Smooth muscle cell (in vitro differentiated cells): ENCODE measurements at regions not wholly inside any gene's neighbourhood (a gene's known extent, or its start where the extent isn't known, plus 50 kb on each side); places are given as distances from the start of the nearest gene placed in this dataset.

Experiments
- DNase-seq: peaks from one replicate; lab custom pipeline; 2025; ENCODE audit not compliant: unreplicated experiment; lab: John Stamatoyannopoulos, UW
- H2AFZ ChIP-seq: fragments of 200-600 bp; sonication (generic); 2 replicates; pipeline ENCODE4 v1.6.0; 2016; ENCODE audit warnings: antibody characterized with exemption, low read depth, mild to moderate bottlenecking
- H3F3A ChIP-seq: fragments of 200-600 bp; sonication (generic); 2 replicates; pipeline ENCODE4 v1.6.0; 2017; ENCODE audit warnings: antibody characterized with exemption, low read depth
- H3K27ac ChIP-seq: fragments of 200-600 bp; sonication (generic); 2 replicates; pipeline ENCODE4 v1.5.1; 2016; ENCODE audit warnings: low read depth, mild to moderate bottlenecking
- H3K27me3 ChIP-seq: fragments of 200-600 bp; sonication (generic); 2 replicates; pipeline ENCODE4 v1.6.1; 2016; ENCODE audit warnings: low read depth, mild to moderate bottlenecking
- H3K36me3 ChIP-seq: fragments of 200-600 bp; sonication (generic); 2 replicates; pipeline ENCODE4 v1.5.1; 2016; ENCODE audit warnings: low read depth
- H3K4me1 ChIP-seq: fragments of 200-600 bp; sonication (generic); 2 replicates; pipeline ENCODE4 v1.5.1; 2016; ENCODE audit warnings: low read depth
- H3K4me2 ChIP-seq: fragments of 200-600 bp; sonication (generic); 2 replicates; pipeline ENCODE4 v1.6.0; 2016; ENCODE audit warnings: mild to moderate bottlenecking
- H3K4me3 ChIP-seq: fragments of 200-600 bp; sonication (generic); 2 replicates; pipeline ENCODE4 v1.5.1; 2016; ENCODE audit warnings: mild to moderate bottlenecking
- H3K79me2 ChIP-seq: fragments of 200-600 bp; sonication (generic); 2 replicates; pipeline ENCODE4 v1.6.0; 2016; ENCODE audit warnings: low read depth, mild to moderate bottlenecking
- H3K9ac ChIP-seq: fragments of 200-600 bp; sonication (generic); 2 replicates; pipeline ENCODE4 v1.6.0; 2016; ENCODE audit warnings: low read depth
- H3K9me3 ChIP-seq: fragments of 200-600 bp; sonication (generic); replicated peaks from 2 replicates; pipeline ENCODE4 v1.5.1; 2016; ENCODE audit warnings: low read depth
- H4K20me1 ChIP-seq: fragments of 200-600 bp; sonication (generic); 2 replicates; pipeline ENCODE4 v1.6.0; 2016; ENCODE audit warnings: low read depth
- WGBS: methylation state at CpG from one replicate; pipeline ENCODE4 v1.1.7; 2016; ENCODE audit warnings: low lambda C conversion rate; 5-methylcytosine and 5-hydroxymethylcytosine counted together
- TF ChIP-seq, protein P1 (sequence below): fragments of 200-600 bp; sonication (generic); IDR thresholded peaks from 2 replicates; pipeline ENCODE4 v1.5.1; 2017; ENCODE audit warnings: borderline replicate concordance, mild to moderate bottlenecking, antibody characterized with exemption; ENCODE audit not compliant: insufficient read depth, poor library complexity, severe bottlenecking

DNA sequence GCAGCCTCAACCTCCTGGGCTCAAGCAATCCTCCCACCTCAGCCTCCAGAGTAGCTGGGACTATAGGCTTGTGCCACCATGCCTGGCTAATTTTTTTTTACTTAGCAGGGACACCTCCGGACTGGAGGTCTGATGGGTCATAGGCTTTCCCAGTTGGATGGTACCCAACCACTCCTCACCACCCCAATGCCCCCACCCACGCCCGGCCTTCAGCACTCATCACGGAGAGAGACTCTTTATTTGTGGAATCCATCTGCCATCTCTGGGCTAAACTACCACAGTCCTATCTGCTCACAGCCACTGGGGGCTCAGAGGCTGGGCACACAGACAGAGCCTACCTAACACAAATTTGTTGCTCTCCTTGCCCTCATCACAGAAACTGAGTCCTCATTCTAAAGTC is 58.3 kb upstream of the STXBP1 start:
- Histone ChIP-seq H3K79me2 (peaks cover 94% of the 10 kb centered on the region), H3K9ac (no peak overlapping the region), H3K36me3 (no peaks in the 10 kb centered on the region), H2AFZ (no peak overlapping the region), H3K4me2 (no peak overlapping the region), H3K27ac (peak overlapping the region; percentile 98), H3K27me3 (no peaks in the 10 kb centered on the region), H4K20me1 (peaks cover 71% of the 10 kb centered on the region), H3K4me3 (no peak overlapping the region), H3K4me1 (peaks cover 38% of the 10 kb centered on the region), H3F3A (peaks cover 14% of the 10 kb centered on the region), H3K9me3 (no peaks in the 10 kb centered on the region)
- TF ChIP-seq, protein P1, sequence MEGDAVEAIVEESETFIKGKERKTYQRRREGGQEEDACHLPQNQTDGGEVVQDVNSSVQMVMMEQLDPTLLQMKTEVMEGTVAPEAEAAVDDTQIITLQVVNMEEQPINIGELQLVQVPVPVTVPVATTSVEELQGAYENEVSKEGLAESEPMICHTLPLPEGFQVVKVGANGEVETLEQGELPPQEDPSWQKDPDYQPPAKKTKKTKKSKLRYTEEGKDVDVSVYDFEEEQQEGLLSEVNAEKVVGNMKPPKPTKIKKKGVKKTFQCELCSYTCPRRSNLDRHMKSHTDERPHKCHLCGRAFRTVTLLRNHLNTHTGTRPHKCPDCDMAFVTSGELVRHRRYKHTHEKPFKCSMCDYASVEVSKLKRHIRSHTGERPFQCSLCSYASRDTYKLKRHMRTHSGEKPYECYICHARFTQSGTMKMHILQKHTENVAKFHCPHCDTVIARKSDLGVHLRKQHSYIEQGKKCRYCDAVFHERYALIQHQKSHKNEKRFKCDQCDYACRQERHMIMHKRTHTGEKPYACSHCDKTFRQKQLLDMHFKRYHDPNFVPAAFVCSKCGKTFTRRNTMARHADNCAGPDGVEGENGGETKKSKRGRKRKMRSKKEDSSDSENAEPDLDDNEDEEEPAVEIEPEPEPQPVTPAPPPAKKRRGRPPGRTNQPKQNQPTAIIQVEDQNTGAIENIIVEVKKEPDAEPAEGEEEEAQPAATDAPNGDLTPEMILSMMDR, result no peak
- 95% methylated on average over 4 of the region's 4 CpGs for WGBS
- DNase-seq, result no peak

GRCh38 chr9:127554966-127555839 is 56.9 kb upstream of the STXBP1 start:
- H3K4me3 ChIP-seq, result no peak overlapping the region
- no peak overlapping the region for H2AFZ ChIP-seq

DNA sequence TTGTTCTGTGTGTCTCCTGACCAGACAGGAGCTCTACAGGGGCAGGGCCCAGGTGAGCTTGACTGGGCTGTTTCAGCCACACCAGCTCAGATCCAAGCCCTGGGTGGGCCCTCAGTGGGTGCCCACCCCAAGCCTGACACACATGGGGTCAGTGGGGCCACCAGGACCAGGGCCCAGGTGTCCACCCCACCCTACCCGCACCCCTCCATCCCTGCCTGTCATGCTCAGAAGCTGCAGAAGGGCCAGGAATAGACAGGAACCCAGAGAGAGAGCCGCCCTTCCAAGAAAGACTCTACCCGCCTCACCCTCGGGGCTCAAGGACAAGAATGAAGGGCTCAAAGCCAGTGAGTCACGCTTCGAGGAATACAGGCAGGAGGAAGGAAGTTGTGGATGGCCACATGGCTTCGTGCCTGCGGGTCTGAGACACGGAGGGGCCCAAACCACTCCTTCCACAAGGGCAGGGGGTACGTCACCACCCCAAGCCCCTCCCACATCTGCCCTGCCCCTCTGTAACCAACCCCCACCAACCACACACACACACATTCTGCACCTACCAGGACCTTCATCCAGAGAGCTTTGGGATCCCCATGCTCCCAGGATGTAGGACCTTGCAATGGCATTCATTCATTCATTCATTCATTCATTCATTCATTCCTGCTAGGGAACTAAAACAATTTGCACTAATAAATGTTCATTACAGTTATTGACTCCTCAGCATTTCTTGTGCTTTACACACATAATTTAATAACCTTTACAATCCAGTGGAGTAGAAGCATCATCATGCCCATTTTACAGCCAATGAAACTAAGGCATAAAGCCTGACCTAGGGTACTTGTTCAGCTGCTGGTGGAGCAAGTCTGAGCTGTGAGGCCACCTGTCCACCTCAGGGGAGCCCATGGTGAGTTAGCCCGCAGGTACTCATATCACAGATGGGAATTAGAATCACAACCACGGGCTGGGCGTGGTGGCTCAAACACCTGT is 55.9 kb upstream of the STXBP1 start:
- Histone ChIP-seq H3K4me1 (peaks cover 40% of the 10 kb centered on the region), H3K36me3 (no peaks in the 10 kb centered on the region), H4K20me1 (peaks cover 66% of the 10 kb centered on the region), H2AFZ (no peak overlapping the region), H3K79me2 (peaks cover 94% of the 10 kb centered on the region), H3K9me3 (no peaks in the 10 kb centered on the region), H3K27me3 (no peaks in the 10 kb centered on the region), H3F3A (peaks cover 27% of the 10 kb centered on the region), H3K4me3 (no peak overlapping the region), H3K9ac (peak overlapping the region; percentile 83), H3K4me2 (peak overlapping the region; percentile 78), H3K27ac (peak overlapping the region; percentile 98)
- 29% methylated on average over 13 of the region's 13 CpGs for WGBS
- TF ChIP-seq, protein P1, result no peak
- DNase-seq, result peak; percentile 36

More at GRCh38 chr9:127554966-127555839, 56.9 kb upstream of the STXBP1 start:
- H3K4me2 ChIP-seq, result peak overlapping the region; percentile 78
- peak overlapping the region; percentile 98 for H3K27ac ChIP-seq
- H3K79me2 ChIP-seq, result peaks cover 94% of the 10 kb centered on the region
- peaks cover 40% of the 10 kb centered on the region for H3K4me1 ChIP-seq
- no peak for DNase-seq
- whole genome bisulfite sequencing, result 44% methylated on average over 15 of the region's 15 CpGs
- peaks cover 22% of the 10 kb centered on the region for H3F3A ChIP-seq
- H3K9me3 ChIP-seq, result no peaks in the 10 kb centered on the region
- TF ChIP-seq, protein P1, result no peak
- no peaks in the 10 kb centered on the region for H3K36me3 ChIP-seq
- H3K27me3 ChIP-seq, result no peaks in the 10 kb centered on the region
- H4K20me1 ChIP-seq, result peaks cover 67% of the 10 kb centered on the region
- peak overlapping the region; percentile 83 for H3K9ac ChIP-seq
